Sigmoid colon (tissue), 6 donors: ENCODE measurements at regions not wholly inside any gene's neighbourhood (a gene's known extent, or its start where the extent isn't known, plus 50 kb on each side); places are given as distances from the start of the nearest gene placed in this dataset.

ENCODE experiments used
- DNase-seq: peaks from one replicate; pipeline ENCODE4 v3.0.0-alpha.2; 2019
- H3K27ac ChIP-seq, 4 donors: fragments of 200-600 bp; sonication (generic); one replicate each; pipeline ENCODE4 v1.5.1; 2016 to 2019; ENCODE audit warnings: mild to moderate bottlenecking in 1 of 4
- H3K27me3 ChIP-seq, 3 donors: fragments of 200-600 bp; sonication (generic); one replicate each; pipeline ENCODE4 v1.5.1; 2019; ENCODE audit warnings: mild to moderate bottlenecking in 1 of 3
- H3K36me3 ChIP-seq, 4 donors: fragments of 200-600 bp; sonication (generic); one replicate each; pipeline ENCODE4 v1.5.1; 2016 to 2019
- H3K4me1 ChIP-seq, 4 donors: fragments of 200-600 bp; sonication (generic); one replicate each; pipeline ENCODE4 v1.5.1; 2017 to 2019
- H3K4me3 ChIP-seq, 4 donors: fragments of 200-600 bp; sonication (generic); one replicate each; pipeline ENCODE4 v1.5.1; 2017 to 2019; ENCODE audit warnings: mild to moderate bottlenecking in 2 of 4, moderate library complexity in 1 of 4
- H3K9me3 ChIP-seq, 4 donors: fragments of 200-600 bp in 3 of 4; sonication (generic) in 3 of 4; one replicate each; pipeline versions ENCODE4 v1.5.1 to v1.6.1; 2013 to 2019
- EP300 ChIP-seq, 4 donors: sonication (generic); formaldehyde crosslinking; IDR thresholded peaks; one replicate each; pipeline ENCODE4 v1.6.1; 2017; ENCODE audit warnings: antibody characterized with exemption in 4 of 4
- POLR2A ChIP-seq, 2 donors: fragments of 450-650 bp; IDR thresholded peaks; one replicate each; pipeline ENCODE4 v1.6.1; 2016; ENCODE audit warnings: antibody characterized with exemption in 2 of 2, mild to moderate bottlenecking in 2 of 2, moderate library complexity in 2 of 2
- POLR2AphosphoS5 ChIP-seq, 4 donors: sonication (generic); formaldehyde crosslinking; IDR thresholded peaks; one replicate each; pipeline ENCODE4 v1.6.1; 2017; ENCODE audit warnings: antibody characterized with exemption in 4 of 4
- WGBS, 2 donors: extraction: QIAGEN DNeasy Blood & Tissue Kit; methylation state at CpG; one replicate each; pipeline ENCODE4 v1.1.7; 2013; 5-methylcytosine and 5-hydroxymethylcytosine counted together
- intact Hi-C: fragments of 100-400 bp; cut with DNase I; formaldehyde crosslinking; loops from one replicate; pipeline ENCODE4 v1.15.1; 2023
- TF ChIP-seq, protein P1 (sequence below), 4 experiments: fragments of 450-650 bp in 3 of 4; fragments of 200-600 bp in 1 of 4; IDR thresholded peaks; one replicate each; pipeline ENCODE4 v1.5.1; 2016 to 2019; ENCODE audit warnings: antibody characterized with exemption in 4 of 4, mild to moderate bottlenecking in 3 of 4, moderate library complexity in 2 of 4
- donor health status: healthy with polysubstance abuse.
- donor health status: healthy.

DNA sequence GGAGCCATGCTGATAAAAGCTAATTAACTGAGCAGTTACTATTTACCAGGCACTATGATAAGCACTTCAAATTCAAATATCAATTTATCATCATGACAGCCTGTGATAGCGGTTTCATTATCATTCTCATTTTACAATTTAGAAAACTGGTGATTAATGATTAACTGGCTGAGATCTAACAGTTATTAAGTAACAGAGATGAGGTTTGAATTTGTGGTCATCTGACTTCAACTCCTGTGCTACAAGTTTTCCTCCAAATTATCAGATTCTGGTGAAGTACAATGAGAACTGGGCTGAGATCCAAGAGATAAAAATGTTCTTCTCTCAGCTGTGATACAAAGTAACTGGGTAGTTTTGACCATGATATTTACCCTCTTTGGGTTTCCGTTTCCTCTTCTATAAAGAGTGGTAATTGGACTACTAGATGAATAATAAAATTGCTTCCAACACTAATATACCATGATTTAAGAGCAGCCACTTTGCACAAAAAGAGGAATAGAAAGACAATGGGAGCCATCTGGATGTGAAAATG, 74.5 kb upstream of the CCNG1 start:
- Histone ChIP-seq H3K9me3 (no peaks in the 10 kb centered on the region), H3K27ac (no peak overlapping the region), H3K27me3 (no peaks in the 10 kb centered on the region), H3K4me1 (no peaks in the 10 kb centered on the region), H3K36me3 (no peaks in the 10 kb centered on the region), H3K4me3 (no peak overlapping the region)
- intact Hi-C loops = no loop called here
- 15 to 65% methylated on average over 2 of the region's 2 CpGs for WGBS, 2 donors
- no peak for DNase-seq
- no peak for TF ChIP-seq POLR2AphosphoS5 (IDR thresholded peaks at IDR 0.05)
- no peak for TF ChIP-seq EP300 (IDR thresholded peaks at IDR 0.05)
- TF ChIP-seq, protein P1, sequence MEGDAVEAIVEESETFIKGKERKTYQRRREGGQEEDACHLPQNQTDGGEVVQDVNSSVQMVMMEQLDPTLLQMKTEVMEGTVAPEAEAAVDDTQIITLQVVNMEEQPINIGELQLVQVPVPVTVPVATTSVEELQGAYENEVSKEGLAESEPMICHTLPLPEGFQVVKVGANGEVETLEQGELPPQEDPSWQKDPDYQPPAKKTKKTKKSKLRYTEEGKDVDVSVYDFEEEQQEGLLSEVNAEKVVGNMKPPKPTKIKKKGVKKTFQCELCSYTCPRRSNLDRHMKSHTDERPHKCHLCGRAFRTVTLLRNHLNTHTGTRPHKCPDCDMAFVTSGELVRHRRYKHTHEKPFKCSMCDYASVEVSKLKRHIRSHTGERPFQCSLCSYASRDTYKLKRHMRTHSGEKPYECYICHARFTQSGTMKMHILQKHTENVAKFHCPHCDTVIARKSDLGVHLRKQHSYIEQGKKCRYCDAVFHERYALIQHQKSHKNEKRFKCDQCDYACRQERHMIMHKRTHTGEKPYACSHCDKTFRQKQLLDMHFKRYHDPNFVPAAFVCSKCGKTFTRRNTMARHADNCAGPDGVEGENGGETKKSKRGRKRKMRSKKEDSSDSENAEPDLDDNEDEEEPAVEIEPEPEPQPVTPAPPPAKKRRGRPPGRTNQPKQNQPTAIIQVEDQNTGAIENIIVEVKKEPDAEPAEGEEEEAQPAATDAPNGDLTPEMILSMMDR (IDR thresholded peaks at IDR 0.05) = no peak
- TF ChIP-seq POLR2A (IDR thresholded peaks at IDR 0.05) = no peak

DNA sequence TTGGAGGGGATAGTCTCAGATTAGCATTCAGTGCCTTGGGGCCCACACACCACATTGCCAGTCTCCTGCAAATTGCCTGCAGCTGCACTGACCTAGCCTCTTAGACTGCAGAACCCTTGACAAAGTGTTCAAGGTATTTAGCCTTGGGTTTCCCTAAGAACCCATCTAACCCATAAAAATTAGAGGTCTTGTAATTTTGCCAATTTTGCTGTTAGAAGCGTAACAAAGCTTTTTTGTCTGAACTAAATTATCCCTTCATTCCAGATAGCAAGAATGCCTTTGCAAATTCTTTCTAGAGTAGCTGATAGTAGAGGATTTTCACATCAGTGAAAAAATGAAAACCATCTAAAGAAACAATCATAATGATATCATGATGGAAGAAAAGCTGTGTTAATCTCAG, 74.0 kb upstream of the CCNG1 start:
- no peak for DNase-seq
- Histone ChIP-seq H3K36me3 (no peaks in the 10 kb centered on the region), H3K4me1 (no peaks in the 10 kb centered on the region), H3K9me3 (no peaks in the 10 kb centered on the region), H3K4me3 (no peak overlapping the region), H3K27me3 (no peaks in the 10 kb centered on the region), H3K27ac (no peak overlapping the region)
- intact Hi-C loops = no loop called here
- no peak for TF ChIP-seq EP300 (IDR thresholded peaks at IDR 0.05)
- TF ChIP-seq, protein P1 (IDR thresholded peaks at IDR 0.05) = no peak
- TF ChIP-seq POLR2A (IDR thresholded peaks at IDR 0.05) = no peak
- no peak for TF ChIP-seq POLR2AphosphoS5 (IDR thresholded peaks at IDR 0.05)
- 87 to 91% methylated on average over 1 of the region's 1 CpG for WGBS, 2 donors

DNA sequence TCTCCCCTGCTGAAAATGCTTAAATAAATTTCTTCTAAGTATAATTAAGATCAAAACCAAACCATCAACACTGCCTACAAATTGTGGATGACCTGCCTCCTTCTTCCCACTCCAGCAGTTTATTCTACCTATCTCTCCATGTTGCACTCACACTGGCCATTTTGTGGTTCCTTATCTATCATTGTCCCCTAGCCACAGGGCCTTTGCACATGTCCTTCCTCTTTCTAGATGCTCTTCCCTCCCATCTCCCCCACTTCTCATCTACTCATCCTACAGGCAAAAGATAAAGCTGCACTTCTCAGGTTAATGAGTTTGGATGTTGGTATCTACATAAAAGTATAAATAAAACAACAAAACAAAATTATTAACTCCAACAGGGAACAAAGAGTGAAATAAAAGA, 70.6 kb upstream of the CCNG1 start:
- H3K27me3 ChIP-seq = no peaks in the 10 kb centered on the region
- H3K36me3 ChIP-seq = no peaks in the 10 kb centered on the region
- no peak overlapping the region for H3K4me3 ChIP-seq
- no peak overlapping the region for H3K27ac ChIP-seq
- intact Hi-C loops = no loop called here
- DNase-seq = no peak
- TF ChIP-seq EP300 (IDR thresholded peaks at IDR 0.05) (no peak), POLR2AphosphoS5 (IDR thresholded peaks at IDR 0.05) (no peak), POLR2A (IDR thresholded peaks at IDR 0.05) (no peak)
- TF ChIP-seq, protein P1 (IDR thresholded peaks at IDR 0.05) = no peak
- no peaks in the 10 kb centered on the region for H3K4me1 ChIP-seq
- H3K9me3 ChIP-seq = no peaks in the 10 kb centered on the region

DNA sequence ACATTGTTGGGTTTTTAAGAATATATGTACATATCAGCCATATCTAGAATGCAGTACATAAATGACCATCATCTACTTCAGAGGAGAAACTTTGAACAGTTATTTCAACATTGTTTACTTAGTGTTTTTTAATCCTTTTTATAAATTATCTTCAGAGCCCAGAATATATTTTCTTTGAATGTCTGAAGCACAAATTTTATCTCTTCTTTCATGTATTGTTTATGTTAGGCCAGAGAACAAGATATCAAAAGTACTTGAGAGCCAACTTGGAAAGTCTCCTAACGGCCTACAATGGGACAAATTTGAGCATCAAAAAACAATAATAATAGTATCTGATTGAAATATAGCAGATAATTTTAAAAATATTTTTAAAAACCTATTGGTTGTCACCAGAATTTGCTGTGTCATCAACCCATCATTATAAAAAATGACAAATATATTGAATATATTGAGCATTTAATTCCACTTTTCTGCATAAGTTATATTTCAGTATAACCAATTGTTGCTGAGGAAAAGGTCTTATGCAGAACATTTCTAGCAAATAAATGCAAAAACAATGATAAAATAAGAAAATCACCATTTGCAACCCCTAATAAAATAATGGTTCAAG, 67.5 kb upstream of the CCNG1 start:
- intact Hi-C loops = no loop called here
- H3K27me3 ChIP-seq = no peaks in the 10 kb centered on the region
- no peaks in the 10 kb centered on the region for H3K9me3 ChIP-seq
- H3K4me3 ChIP-seq = no peak overlapping the region
- no peak for DNase-seq
- H3K27ac ChIP-seq = no peak overlapping the region
- WGBS, 2 donors = 77 to 85% methylated on average over 1 of the region's 1 CpG
- TF ChIP-seq, protein P1 (IDR thresholded peaks at IDR 0.05) = no peak
- TF ChIP-seq POLR2A (IDR thresholded peaks at IDR 0.05) (no peak), POLR2AphosphoS5 (IDR thresholded peaks at IDR 0.05) (no peak), EP300 (IDR thresholded peaks at IDR 0.05) (no peak)
- H3K36me3 ChIP-seq = no peaks in the 10 kb centered on the region
- H3K4me1 ChIP-seq = no peaks in the 10 kb centered on the region
